Subcutaneous abdominal adipose tissue (tissue), 5 donors: ENCODE measurements at regions not wholly inside any gene's neighbourhood (a gene's known extent, or its start where the extent isn't known, plus 50 kb on each side); places are given as distances from the start of the nearest gene placed in this dataset.
"Not testable (repeated sequence)": the region's sequence is repeated elsewhere in the genome, so short reads cannot be mapped to it uniquely, and the experiment has no call there.

Experiments used
- H3K27ac ChIP-seq: one replicate; pipeline ENCODE4 v1.7.0; 2013; ENCODE audit warnings: low read depth, mild to moderate bottlenecking, inconsistent platforms, low read length, moderate library complexity
- H3K27me3 ChIP-seq, 5 donors: one replicate each; pipeline ENCODE4 v1.7.0; 2013; ENCODE audit warnings: low read length in 5 of 5, inconsistent platforms in 1 of 5; ENCODE audit not compliant: control insufficient read depth in 5 of 5, insufficient read depth in 4 of 5
- H3K36me3 ChIP-seq, 5 donors: one replicate each; pipeline ENCODE4 v1.7.0; 2013; ENCODE audit warnings: low read length in 5 of 5; ENCODE audit not compliant: control insufficient read depth in 5 of 5, insufficient read depth in 5 of 5
- H3K4me1 ChIP-seq, 5 donors: one replicate each; pipeline ENCODE4 v1.7.0; 2013; ENCODE audit warnings: low read length in 5 of 5, mild to moderate bottlenecking in 3 of 5, moderate library complexity in 1 of 5; ENCODE audit not compliant: control insufficient read depth in 5 of 5, insufficient read depth in 5 of 5
- H3K4me3 ChIP-seq, 5 donors: one replicate each; pipeline ENCODE4 v1.7.0; 2013; ENCODE audit warnings: low read length in 5 of 5, low read depth in 1 of 5
- H3K9ac ChIP-seq, 5 donors: one replicate each; pipeline ENCODE4 v1.7.0; 2013; ENCODE audit warnings: low read length in 5 of 5, mild to moderate bottlenecking in 4 of 5, moderate library complexity in 3 of 5
- H3K9me3 ChIP-seq, 5 donors: one replicate each; pipeline ENCODE4 v1.7.0; 2013; ENCODE audit warnings: low read length in 5 of 5; ENCODE audit not compliant: control insufficient read depth in 5 of 5
- donor health status: healthy.
- donor health status: healthy.
- donor health status: healthy.
- donor health status: healthy.
- donor health status: healthy.

GRCh38 chr3:176619833-176620232, 577.4 kb downstream of the TBL1XR1 start:
- H3K4me1 ChIP-seq = no peaks in the 10 kb centered on the region

DNA sequence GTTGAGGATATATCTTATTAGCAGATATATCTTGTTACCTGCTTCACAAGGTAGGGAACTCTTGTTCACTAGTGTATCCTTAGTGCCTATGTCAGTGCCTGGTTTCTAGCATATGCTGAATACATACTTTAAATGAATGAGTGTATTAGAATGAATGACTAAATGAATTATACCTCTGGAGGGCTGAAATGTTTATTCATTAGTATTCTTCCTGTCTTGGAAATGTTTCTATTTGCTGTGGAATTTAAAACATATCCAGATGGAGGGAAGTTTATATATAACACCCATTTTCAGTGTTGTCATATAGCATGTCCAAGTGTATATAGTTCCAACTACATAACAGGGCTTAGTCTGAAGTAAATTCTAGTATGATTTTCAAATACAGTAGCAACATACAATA, 581.5 kb downstream of the TBL1XR1 start:
- no peaks in the 10 kb centered on the region for H3K9me3 ChIP-seq
- no peaks in the 10 kb centered on the region for H3K27me3 ChIP-seq
- H3K4me1 ChIP-seq = no peaks in the 10 kb centered on the region
- H3K4me3 ChIP-seq = no peak overlapping the region
- no peak overlapping the region for H3K9ac ChIP-seq
- H3K27ac ChIP-seq = no peak overlapping the region
- no peaks in the 10 kb centered on the region for H3K36me3 ChIP-seq

More at GRCh38 chr3:176619833-176620232, 577.4 kb downstream of the TBL1XR1 start:
- Histone ChIP-seq H3K27ac (no peak overlapping the region), H3K27me3 (no peaks in the 10 kb centered on the region), H3K4me3 (no peak overlapping the region), H3K9me3 (no peaks in the 10 kb centered on the region), H3K36me3 (no peaks in the 10 kb centered on the region), H3K9ac (no peak overlapping the region)

GRCh38 chr3:176611703-176612102, 585.6 kb downstream of the TBL1XR1 start:
- no peaks in the 10 kb centered on the region for H3K27me3 ChIP-seq
- no peaks in the 10 kb centered on the region for H3K4me1 ChIP-seq

GRCh38 chr3:176609361-176609760, 587.9 kb downstream of the TBL1XR1 start:
- H3K36me3 ChIP-seq = no peaks in the 10 kb centered on the region
- no peaks in the 10 kb centered on the region for H3K27me3 ChIP-seq
- H3K9ac ChIP-seq = no peak overlapping the region
- H3K4me1 ChIP-seq = no peaks in the 10 kb centered on the region
- no peak overlapping the region for H3K4me3 ChIP-seq
- no peak overlapping the region for H3K27ac ChIP-seq
- H3K9me3 ChIP-seq = peaks cover 0 to 2% (median 0%) of the 10 kb centered on the region in 5 donors

More at GRCh38 chr3:176611703-176612102, 585.6 kb downstream of the TBL1XR1 start:
- H3K36me3 ChIP-seq = no peaks in the 10 kb centered on the region
- H3K27ac ChIP-seq = no peak overlapping the region
- no peak overlapping the region for H3K4me3 ChIP-seq
- no peaks in the 10 kb centered on the region for H3K9me3 ChIP-seq
- no peak overlapping the region for H3K9ac ChIP-seq

DNA sequence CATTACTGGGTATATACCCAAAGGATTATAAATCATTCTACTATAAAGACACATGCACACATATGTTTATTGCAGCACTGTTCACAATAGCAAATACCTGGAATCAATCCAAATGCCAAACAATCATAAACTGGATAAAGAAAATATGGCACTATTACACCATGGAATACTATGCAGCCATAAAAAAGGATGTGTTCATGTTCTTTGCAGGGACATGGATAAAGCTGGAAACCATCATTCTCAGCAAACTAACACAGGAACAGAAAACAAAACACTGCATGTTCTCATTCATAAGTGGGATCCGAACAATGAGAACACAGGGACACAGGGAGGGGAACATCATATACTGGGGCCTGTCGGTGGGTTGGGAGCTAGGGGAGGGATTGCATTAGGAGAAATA, 591.7 kb downstream of the TBL1XR1 start:
- not testable (repeated sequence) for H3K9me3 ChIP-seq, H3K27ac ChIP-seq, H3K27me3 ChIP-seq, H3K36me3 ChIP-seq, H3K4me1 ChIP-seq, H3K4me3 ChIP-seq, H3K9ac ChIP-seq

DNA sequence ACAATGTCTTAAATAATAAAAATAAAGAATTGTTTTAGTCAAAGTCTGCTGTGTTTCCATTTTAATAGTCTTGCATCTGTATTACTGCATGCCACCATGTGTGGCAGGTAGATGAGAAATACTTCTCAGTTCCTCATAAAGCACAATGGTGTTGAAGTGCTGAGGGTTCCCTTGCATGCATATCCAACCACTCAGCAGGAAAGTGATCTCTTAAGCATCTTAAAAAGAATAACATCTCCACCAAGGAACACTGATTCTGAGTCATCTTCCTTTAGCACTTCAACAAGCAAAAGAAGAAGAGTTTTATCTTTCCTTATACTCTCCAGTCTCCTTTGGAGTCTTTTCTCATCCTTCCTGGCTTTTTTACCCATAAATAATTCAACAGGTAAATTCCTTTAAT, 602.0 kb downstream of the TBL1XR1 start:
- Histone ChIP-seq H3K9me3 (no peaks in the 10 kb centered on the region), H3K36me3 (no peaks in the 10 kb centered on the region), H3K9ac (no peak overlapping the region), H3K4me1 (no peaks in the 10 kb centered on the region), H3K4me3 (no peak overlapping the region), H3K27me3 (no peaks in the 10 kb centered on the region), H3K27ac (no peak overlapping the region)

DNA sequence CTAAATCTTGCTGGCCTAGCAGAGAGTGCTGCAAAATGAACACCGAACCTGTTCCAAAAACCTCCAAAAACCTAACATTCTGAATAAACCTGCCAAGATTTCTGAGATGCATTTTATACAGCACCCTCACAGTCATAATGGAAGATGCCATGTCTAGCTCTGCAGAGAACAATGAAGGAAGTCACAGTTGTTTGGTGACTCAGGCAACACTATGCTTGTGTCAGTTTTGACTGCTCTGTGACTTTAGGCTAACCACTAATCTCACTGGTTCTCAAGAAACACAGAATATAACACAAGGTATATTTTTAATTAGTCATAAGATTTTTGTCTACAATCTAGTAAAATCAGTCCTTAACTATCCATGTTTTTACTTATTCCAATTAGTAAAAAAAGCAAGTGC, 606.6 kb downstream of the TBL1XR1 start:
- no peaks in the 10 kb centered on the region for H3K9me3 ChIP-seq
- H3K27me3 ChIP-seq = no peaks in the 10 kb centered on the region
- no peaks in the 10 kb centered on the region for H3K36me3 ChIP-seq
- H3K9ac ChIP-seq = no peak overlapping the region
- no peak overlapping the region for H3K27ac ChIP-seq
- no peak overlapping the region for H3K4me3 ChIP-seq
- peaks cover 0 to 4% (median 0%) of the 10 kb centered on the region in 5 donors for H3K4me1 ChIP-seq

DNA sequence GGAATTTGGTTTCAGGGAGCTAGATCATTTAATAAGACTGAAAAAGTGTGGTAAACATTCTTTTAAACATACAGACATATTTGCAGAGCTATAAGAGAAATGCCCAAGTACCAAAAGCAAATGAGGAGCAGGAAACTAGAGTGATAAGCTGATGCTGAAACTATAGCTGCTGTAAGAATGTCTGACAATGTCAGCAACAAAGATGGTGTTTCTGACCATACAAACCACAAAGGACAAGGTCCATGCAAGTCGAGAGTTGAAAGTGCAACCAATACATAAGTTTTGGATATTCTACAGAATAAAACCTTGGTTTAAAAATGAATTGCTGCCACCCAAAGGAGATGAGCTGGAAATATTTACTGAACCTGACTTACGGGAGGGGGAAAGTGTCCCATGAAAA, 610.2 kb downstream of the TBL1XR1 start:
- Histone ChIP-seq H3K9me3 (peaks cover 0 to 4% (median 0%) of the 10 kb centered on the region in 5 donors), H3K27me3 (no peaks in the 10 kb centered on the region), H3K36me3 (no peaks in the 10 kb centered on the region), H3K27ac (no peak overlapping the region), H3K4me3 (no peak overlapping the region), H3K9ac (no peak overlapping the region), H3K4me1 (peaks cover 0 to 4% (median 0%) of the 10 kb centered on the region in 5 donors)

DNA sequence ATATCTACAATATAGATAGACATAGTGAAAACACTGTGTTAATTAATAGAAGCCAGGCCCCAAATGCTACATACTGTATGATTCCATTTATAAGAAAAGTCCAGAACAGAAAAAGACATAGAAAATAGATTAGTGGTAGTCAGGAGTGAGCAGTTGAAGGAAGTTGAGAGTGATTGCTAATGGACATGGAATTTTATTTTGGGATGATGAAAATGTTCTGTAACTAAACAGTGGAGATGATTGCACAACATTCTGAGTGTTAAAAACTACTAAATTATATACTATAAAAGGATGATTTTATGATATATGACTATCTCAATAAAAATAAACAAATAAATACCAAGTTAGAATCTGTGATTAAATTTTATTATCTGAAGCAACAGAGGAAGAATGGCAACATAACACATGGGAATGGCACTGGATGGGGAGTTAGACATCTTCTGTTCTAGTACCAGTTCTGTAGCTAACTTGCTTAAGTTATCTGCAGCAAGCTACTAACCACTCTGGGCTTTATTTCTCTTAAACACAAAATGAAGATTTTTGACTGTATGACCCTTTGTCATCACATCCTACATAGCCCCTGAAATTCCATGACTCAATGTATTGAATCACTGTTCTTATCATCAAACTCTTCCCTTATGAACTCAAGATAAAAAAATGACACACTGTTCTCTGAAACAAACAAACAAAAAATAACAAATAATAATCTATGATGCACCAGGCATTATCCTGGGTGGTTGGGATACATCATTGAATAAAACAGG, 612.7 kb downstream of the TBL1XR1 start:
- Histone ChIP-seq H3K9ac (no peak overlapping the region), H3K9me3 (peaks cover 0 to 4% (median 0%) of the 10 kb centered on the region in 5 donors), H3K27me3 (no peaks in the 10 kb centered on the region), H3K36me3 (no peaks in the 10 kb centered on the region), H3K4me3 (no peak overlapping the region), H3K27ac (no peak overlapping the region), H3K4me1 (peaks cover 0 to 4% (median 0%) of the 10 kb centered on the region in 5 donors)

GRCh38 chr3:176583956-176584355, 613.3 kb downstream of the TBL1XR1 start:
- no peaks in the 10 kb centered on the region for H3K27me3 ChIP-seq
- H3K36me3 ChIP-seq = no peaks in the 10 kb centered on the region
- H3K27ac ChIP-seq = no peak overlapping the region
- H3K4me3 ChIP-seq = no peak overlapping the region
- H3K4me1 ChIP-seq = peaks cover 0 to 4% (median 0%) of the 10 kb centered on the region in 5 donors
- no peak overlapping the region for H3K9ac ChIP-seq
- peaks cover 0 to 4% (median 0%) of the 10 kb centered on the region in 5 donors for H3K9me3 ChIP-seq
